Loucy (cell line): ENCODE measurements at regions not wholly inside any gene's neighbourhood (a gene's known extent, or its start where the extent isn't known, plus 50 kb on each side); places are given as distances from the start of the nearest gene placed in this dataset.
"Not testable (repeated sequence)": the region's sequence is repeated elsewhere in the genome, so short reads cannot be mapped to it uniquely, and the experiment has no call there.

Experiments used
- H2AFZ ChIP-seq: fragments of 200-600 bp; sonication (generic); 2 replicates; pipeline ENCODE4 v1.6.0; 2016; ENCODE audit warnings: antibody characterized with exemption, mild to moderate bottlenecking, low read length, moderate library complexity
- H3F3A ChIP-seq: fragments of 200-600 bp; 2 replicates; pipeline ENCODE4 v1.6.0; 2016; ENCODE audit warnings: antibody characterized with exemption, low read depth, mild to moderate bottlenecking
- H3K27me3 ChIP-seq: fragments of 200-600 bp; sonication (generic); 2 replicates; pipeline ENCODE4 v1.6.1; 2014; ENCODE audit warnings: low read length, mild to moderate bottlenecking; ENCODE audit not compliant: insufficient read depth, poor library complexity, severe bottlenecking
- H3K36me3 ChIP-seq: fragments of 200-600 bp; sonication (generic); 2 replicates; pipeline ENCODE4 v1.6.1; 2016; ENCODE audit warnings: low read length; ENCODE audit not compliant: insufficient read depth
- H3K4me1 ChIP-seq: fragments of 200-600 bp; sonication (generic); 2 replicates; pipeline ENCODE4 v1.5.1; 2014; ENCODE audit warnings: low read length, mild to moderate bottlenecking; ENCODE audit not compliant: insufficient read depth, poor library complexity, severe bottlenecking
- H3K4me2 ChIP-seq: fragments of 200-600 bp; sonication (generic); 2 replicates; pipeline ENCODE4 v1.6.0; 2014; ENCODE audit warnings: antibody characterized with exemption, low read length, low read depth, mild to moderate bottlenecking; ENCODE audit not compliant: poor library complexity, severe bottlenecking
- H3K4me3 ChIP-seq: fragments of 200-600 bp; sonication (generic); 2 replicates; pipeline ENCODE4 v1.5.1; 2014; ENCODE audit warnings: low read length, mild to moderate bottlenecking, mixed read lengths; ENCODE audit not compliant: poor library complexity, severe bottlenecking
- H3K79me2 ChIP-seq: fragments of 200-600 bp; sonication (generic); 2 replicates; pipeline ENCODE4 v1.6.1; 2014; ENCODE audit warnings: low read length; ENCODE audit not compliant: insufficient read depth
- H3K9ac ChIP-seq: fragments of 200-600 bp; sonication (generic); 2 replicates; pipeline ENCODE4 v1.6.0; 2014; ENCODE audit warnings: mild to moderate bottlenecking, low read depth, low read length, moderate library complexity; ENCODE audit not compliant: poor library complexity, severe bottlenecking
- H3K9me2 ChIP-seq: fragments of 200-600 bp; sonication (generic); replicated peaks from 2 replicates; pipeline ENCODE4 v1.6.1; 2016; ENCODE audit warnings: low read depth, low read length, mixed read lengths
- H3K9me3 ChIP-seq: fragments of 200-600 bp; sonication (generic); 2 replicates; pipeline ENCODE4 v1.6.1; 2014; ENCODE audit warnings: mild to moderate bottlenecking, antibody characterized with exemption, low read length, low read depth; ENCODE audit not compliant: insufficient read depth
- H4K20me1 ChIP-seq: fragments of 200-600 bp; sonication (generic); 2 replicates; pipeline ENCODE4 v1.6.0; 2014; ENCODE audit warnings: antibody characterized with exemption, low read length, mild to moderate bottlenecking; ENCODE audit not compliant: insufficient read depth, poor library complexity, severe bottlenecking
- EZH2phosphoT487 ChIP-seq: fragments of 200-600 bp; IDR thresholded peaks from 2 replicates; pipeline ENCODE4 v1.6.1; 2018; ENCODE audit warnings: antibody characterized with exemption, mild to moderate bottlenecking, moderate library complexity, borderline replicate concordance
- TF ChIP-seq, protein P1 (sequence below): fragments of 200-600 bp; sonication (generic); conservative IDR thresholded peaks from 2 replicates; pipeline ENCODE4 v1.5.1; 2014; ENCODE audit warnings: mild to moderate bottlenecking, antibody characterized with exemption, low read length

- H4K20me1 ChIP-seq, H3F3A ChIP-seq, H3K36me3 ChIP-seq, H3K4me1 ChIP-seq, H2AFZ ChIP-seq, H3K4me2 ChIP-seq, H3K9ac ChIP-seq, H3K27me3 ChIP-seq, H3K9me3 ChIP-seq, H3K79me2 ChIP-seq, H3K4me3 ChIP-seq, H3K9me2 ChIP-seq: not testable (repeated sequence)
These were observed 60.7 kb downstream of the TMEM121 start for GRCh38 chr14:105587034-105587433.

DNA sequence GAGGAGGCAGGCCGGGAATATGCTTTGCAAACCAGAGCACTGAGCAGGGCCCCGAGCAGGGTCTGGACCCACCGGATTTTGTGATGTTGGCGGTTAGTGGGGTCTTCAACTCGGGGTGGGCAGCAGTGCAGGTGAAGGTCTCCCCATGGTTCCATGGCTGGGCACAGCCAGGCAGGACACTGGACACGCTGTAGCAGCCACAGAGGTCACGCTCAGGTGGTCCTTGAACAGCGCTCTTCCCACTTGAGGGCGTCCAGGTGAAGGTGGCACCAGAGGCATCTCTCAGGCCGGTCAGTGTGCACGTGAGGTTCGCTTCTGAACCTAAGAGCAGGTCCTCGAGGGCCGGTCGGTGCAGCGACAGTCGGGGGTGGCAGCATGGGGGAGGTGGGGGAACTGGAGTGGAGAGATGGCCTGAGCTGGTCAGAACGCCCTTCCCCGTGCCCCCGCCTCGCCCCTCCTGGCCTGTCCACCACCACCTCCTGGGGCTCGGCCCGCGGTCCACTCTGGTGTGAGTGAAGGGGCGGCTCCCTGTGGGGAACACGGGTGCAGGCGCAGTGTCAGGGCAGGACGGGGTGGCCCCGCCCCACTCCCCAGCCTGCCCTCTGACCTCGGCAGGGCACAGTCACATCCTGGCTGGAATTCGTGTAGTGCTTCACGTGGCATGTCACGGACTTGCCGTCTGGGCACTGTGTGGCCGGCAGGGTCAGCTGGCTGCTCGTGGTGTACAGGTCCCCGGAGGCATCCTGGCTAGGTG lies 61.3 kb downstream of the TMEM121 start:
- H3K4me2 ChIP-seq, H2AFZ ChIP-seq, H3K9me2 ChIP-seq, H3K9me3 ChIP-seq, H3F3A ChIP-seq, H3K4me3 ChIP-seq, H3K27me3 ChIP-seq, H4K20me1 ChIP-seq, H3K4me1 ChIP-seq, H3K36me3 ChIP-seq, H3K9ac ChIP-seq, H3K79me2 ChIP-seq: not testable (repeated sequence)

GRCh38 chr14:105588236-105588860 lies 62.0 kb downstream of the TMEM121 start:
- no peaks in the 10 kb centered on the region for H4K20me1 ChIP-seq
- H3K9me3 ChIP-seq, result no peaks in the 10 kb centered on the region; the same call in 1 of the 2 replicates
- no peaks in the 10 kb centered on the region for H3K4me1 ChIP-seq
- H3K4me2 ChIP-seq, result no peak overlapping the region
- H2AFZ ChIP-seq, result no peak overlapping the region
- TF ChIP-seq EZH2phosphoT487, result no peak
- TF ChIP-seq, protein P1, sequence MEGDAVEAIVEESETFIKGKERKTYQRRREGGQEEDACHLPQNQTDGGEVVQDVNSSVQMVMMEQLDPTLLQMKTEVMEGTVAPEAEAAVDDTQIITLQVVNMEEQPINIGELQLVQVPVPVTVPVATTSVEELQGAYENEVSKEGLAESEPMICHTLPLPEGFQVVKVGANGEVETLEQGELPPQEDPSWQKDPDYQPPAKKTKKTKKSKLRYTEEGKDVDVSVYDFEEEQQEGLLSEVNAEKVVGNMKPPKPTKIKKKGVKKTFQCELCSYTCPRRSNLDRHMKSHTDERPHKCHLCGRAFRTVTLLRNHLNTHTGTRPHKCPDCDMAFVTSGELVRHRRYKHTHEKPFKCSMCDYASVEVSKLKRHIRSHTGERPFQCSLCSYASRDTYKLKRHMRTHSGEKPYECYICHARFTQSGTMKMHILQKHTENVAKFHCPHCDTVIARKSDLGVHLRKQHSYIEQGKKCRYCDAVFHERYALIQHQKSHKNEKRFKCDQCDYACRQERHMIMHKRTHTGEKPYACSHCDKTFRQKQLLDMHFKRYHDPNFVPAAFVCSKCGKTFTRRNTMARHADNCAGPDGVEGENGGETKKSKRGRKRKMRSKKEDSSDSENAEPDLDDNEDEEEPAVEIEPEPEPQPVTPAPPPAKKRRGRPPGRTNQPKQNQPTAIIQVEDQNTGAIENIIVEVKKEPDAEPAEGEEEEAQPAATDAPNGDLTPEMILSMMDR, result no peak
- no peaks in the 10 kb centered on the region for H3K36me3 ChIP-seq
- no peak overlapping the region for H3K9ac ChIP-seq
- no peaks in the 10 kb centered on the region for H3K79me2 ChIP-seq
- no peaks in the 10 kb centered on the region for H3F3A ChIP-seq
- H3K9me2 ChIP-seq, result no peaks in the 10 kb centered on the region
- no peaks in the 10 kb centered on the region for H3K27me3 ChIP-seq
- no peak overlapping the region for H3K4me3 ChIP-seq

GRCh38 chr14:105589161-105589925 lies 63.0 kb downstream of the TMEM121 start:
- Histone ChIP-seq H3K4me1 (no peaks in the 10 kb centered on the region), H3F3A (no peaks in the 10 kb centered on the region), H2AFZ (no peak overlapping the region), H3K4me2 (no peak overlapping the region), H3K27me3 (no peaks in the 10 kb centered on the region), H3K9ac (no peak overlapping the region), H3K9me3 (no peaks in the 10 kb centered on the region; the same call in 1 of the 2 replicates), H4K20me1 (no peaks in the 10 kb centered on the region), H3K36me3 (no peaks in the 10 kb centered on the region), H3K79me2 (no peaks in the 10 kb centered on the region), H3K4me3 (no peak overlapping the region), H3K9me2 (no peaks in the 10 kb centered on the region)
- TF ChIP-seq, protein P1, result no peak
- TF ChIP-seq EZH2phosphoT487, result no peak

- H3K4me3 ChIP-seq, H3K9me3 ChIP-seq, H3K4me2 ChIP-seq: not testable (repeated sequence)
These were observed 63.5 kb downstream of the TMEM121 start for GRCh38 chr14:105589926-105590185.

More at GRCh38 chr14:105589926-105590185, 63.5 kb downstream of the TMEM121 start:
- H3K4me1 ChIP-seq, H3K9me2 ChIP-seq, H4K20me1 ChIP-seq, H3F3A ChIP-seq, H3K36me3 ChIP-seq, H3K27me3 ChIP-seq, H3K79me2 ChIP-seq, H3K9ac ChIP-seq, H2AFZ ChIP-seq: not testable (repeated sequence)
